Transverse colon (tissue), 4 donors: ENCODE measurements at regions not wholly inside any gene's neighbourhood (a gene's known extent, or its start where the extent isn't known, plus 50 kb on each side); places are given as distances from the start of the nearest gene placed in this dataset.

ENCODE experiments used
- DNase-seq: peaks from one replicate; pipeline ENCODE4 v3.0.0-alpha.2; 2019
- H3K27ac ChIP-seq, 4 donors: fragments of 200-600 bp; sonication (generic); 2 replicates each; pipeline ENCODE4 v1.5.1; 2016 to 2018; ENCODE audit warnings: inconsistent platforms in 4 of 4
- H3K27me3 ChIP-seq: fragments of 200-600 bp; sonication (generic); 2 replicates; pipeline ENCODE4 v1.5.1; 2017; ENCODE audit warnings: inconsistent platforms
- H3K36me3 ChIP-seq, 4 donors: fragments of 200-600 bp; sonication (generic); 2 replicates each; pipeline ENCODE4 v1.5.1; 2017 to 2019; ENCODE audit warnings: inconsistent platforms in 4 of 4
- H3K4me1 ChIP-seq, 4 donors: fragments of 200-600 bp; sonication (generic); 2 replicates each; pipeline ENCODE4 v1.5.1; 2017 to 2020; ENCODE audit warnings: inconsistent platforms in 4 of 4
- H3K4me3 ChIP-seq, 4 donors: fragments of 200-600 bp; sonication (generic); 1 replicate in 1 of 4; 2 replicates in 3 of 4; pipeline versions ENCODE4 v1.5.1 to v1.6.1; 2017 to 2019; ENCODE audit warnings: inconsistent platforms in 4 of 4
- H3K9me3 ChIP-seq, 2 donors: fragments of 200-600 bp; sonication (generic); 2 replicates each; pipeline ENCODE4 v1.5.1; 2017 to 2019; ENCODE audit warnings: inconsistent platforms in 2 of 2
- EP300 ChIP-seq: sonication (generic); formaldehyde crosslinking; IDR thresholded peaks from one replicate; pipeline ENCODE4 v1.6.1; 2017; ENCODE audit warnings: antibody characterized with exemption, low read depth
- POLR2A ChIP-seq: fragments of 450-650 bp; IDR thresholded peaks from one replicate; pipeline ENCODE4 v1.6.1; 2016; ENCODE audit warnings: antibody characterized with exemption, mild to moderate bottlenecking, moderate library complexity
- POLR2AphosphoS5 ChIP-seq, 3 donors: sonication (generic); formaldehyde crosslinking; IDR thresholded peaks; one replicate each; pipeline ENCODE4 v1.6.1; 2016; ENCODE audit warnings: antibody characterized with exemption in 3 of 3
- WGBS, 2 donors: methylation state at CpG; one replicate each; pipeline ENCODE4 v1.1.5; 2018; ENCODE audit warnings: low coverage in 1 of 2; 5-methylcytosine and 5-hydroxymethylcytosine counted together
- in situ Hi-C, 4 donors: fragments of 200-750 bp; cut with MboI; loops; one replicate each; pipeline versions ENCODE4 v1.15.0 to v1.15.1; 2017; ENCODE audit warnings: low sequenced_read_pairs in 3 of 4, low pct_ligation_motif_present in 1 of 4, low pct_unique_long_range_greater_than_20kb in 1 of 4
- intact Hi-C: fragments of 100-400 bp; cut with DNase I; formaldehyde crosslinking; loops from one replicate; pipeline ENCODE4 v1.15.1; 2023; ENCODE audit warnings: low total_unique reads
- TF ChIP-seq, protein P1 (sequence below), 5 experiments: fragments of 200-600 bp in 3 of 5; fragments of 450-650 bp in 2 of 5; sonication (generic) in 3 of 5; IDR thresholded peaks; 1 replicate in 2 of 5; 2 replicates in 3 of 5; pipeline ENCODE4 v1.5.1; 2016 to 2017; ENCODE audit warnings: antibody characterized with exemption in 5 of 5, inconsistent platforms in 3 of 5, mild to moderate bottlenecking in 2 of 5, moderate library complexity in 1 of 5

DNA sequence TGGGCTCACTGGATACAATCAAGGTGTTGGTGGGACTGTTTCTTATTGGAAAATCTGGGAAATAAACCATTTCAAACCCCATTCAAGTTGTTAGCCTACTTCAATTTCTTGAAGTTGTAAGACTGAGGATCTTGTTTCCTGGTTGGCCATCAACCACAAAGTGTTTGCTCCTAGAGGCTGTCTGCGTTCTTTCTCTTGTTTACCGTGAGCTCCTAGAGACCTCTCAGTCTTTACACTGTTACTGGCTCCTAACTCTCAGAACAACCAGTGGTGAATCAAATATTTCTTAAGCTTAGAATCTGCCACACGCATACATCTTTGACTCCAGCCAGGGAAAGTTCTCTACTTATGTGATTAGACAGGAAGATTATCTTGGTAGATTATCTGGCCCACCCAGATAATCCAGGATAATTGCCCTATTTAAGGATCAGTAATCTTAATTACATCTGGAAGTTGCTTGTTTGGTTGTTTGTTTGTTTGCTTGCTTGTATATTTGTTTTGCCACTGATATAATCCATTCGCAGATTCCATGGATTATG lies 798.7 kb downstream of the IPMK start:
- Histone ChIP-seq H3K27ac (no peak overlapping the region), H3K9me3 (no peaks in the 10 kb centered on the region), H3K36me3 (no peaks in the 10 kb centered on the region), H3K27me3 (no peaks in the 10 kb centered on the region), H3K4me3 (no peak overlapping the region), H3K4me1 (no peaks in the 10 kb centered on the region)
- intact Hi-C loops (no loop called here), in situ Hi-C loops (no loop called here)
- WGBS, 2 donors = 46 to 67% methylated on average over 3 to 4 of the region's 4 CpGs
- no peak for DNase-seq
- TF ChIP-seq EP300 = no peak
- TF ChIP-seq, protein P1, sequence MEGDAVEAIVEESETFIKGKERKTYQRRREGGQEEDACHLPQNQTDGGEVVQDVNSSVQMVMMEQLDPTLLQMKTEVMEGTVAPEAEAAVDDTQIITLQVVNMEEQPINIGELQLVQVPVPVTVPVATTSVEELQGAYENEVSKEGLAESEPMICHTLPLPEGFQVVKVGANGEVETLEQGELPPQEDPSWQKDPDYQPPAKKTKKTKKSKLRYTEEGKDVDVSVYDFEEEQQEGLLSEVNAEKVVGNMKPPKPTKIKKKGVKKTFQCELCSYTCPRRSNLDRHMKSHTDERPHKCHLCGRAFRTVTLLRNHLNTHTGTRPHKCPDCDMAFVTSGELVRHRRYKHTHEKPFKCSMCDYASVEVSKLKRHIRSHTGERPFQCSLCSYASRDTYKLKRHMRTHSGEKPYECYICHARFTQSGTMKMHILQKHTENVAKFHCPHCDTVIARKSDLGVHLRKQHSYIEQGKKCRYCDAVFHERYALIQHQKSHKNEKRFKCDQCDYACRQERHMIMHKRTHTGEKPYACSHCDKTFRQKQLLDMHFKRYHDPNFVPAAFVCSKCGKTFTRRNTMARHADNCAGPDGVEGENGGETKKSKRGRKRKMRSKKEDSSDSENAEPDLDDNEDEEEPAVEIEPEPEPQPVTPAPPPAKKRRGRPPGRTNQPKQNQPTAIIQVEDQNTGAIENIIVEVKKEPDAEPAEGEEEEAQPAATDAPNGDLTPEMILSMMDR (IDR thresholded peaks at IDR 0.05) = no peak
- no peak for TF ChIP-seq POLR2AphosphoS5 (IDR thresholded peaks at IDR 0.05)
- no peak for TF ChIP-seq POLR2A

GRCh38 chr10:57465155-57465554 lies 802.5 kb downstream of the IPMK start:
- intact Hi-C loops (no loop called here), in situ Hi-C loops (no loop called here)
- Histone ChIP-seq H3K27me3 (no peaks in the 10 kb centered on the region), H3K27ac (no peak overlapping the region), H3K36me3 (no peaks in the 10 kb centered on the region), H3K4me1 (no peaks in the 10 kb centered on the region), H3K4me3 (no peak overlapping the region), H3K9me3 (no peaks in the 10 kb centered on the region)
- 63 to 71% methylated on average over 2 of the region's 2 CpGs for WGBS, 2 donors
- TF ChIP-seq, protein P1 (IDR thresholded peaks at IDR 0.05) = no peak
- TF ChIP-seq EP300 (no peak), POLR2A (no peak), POLR2AphosphoS5 (IDR thresholded peaks at IDR 0.05) (no peak)
- no peak for DNase-seq

GRCh38 chr10:57460540-57460939 lies 807.2 kb downstream of the IPMK start:
- Histone ChIP-seq H3K36me3 (no peaks in the 10 kb centered on the region), H3K4me3 (no peak overlapping the region), H3K27ac (no peak overlapping the region), H3K4me1 (no peaks in the 10 kb centered on the region), H3K27me3 (no peaks in the 10 kb centered on the region), H3K9me3 (no peaks in the 10 kb centered on the region)
- 61 to 67% methylated on average over 1 of the region's 1 CpG for WGBS, 2 donors
- TF ChIP-seq, protein P1 (IDR thresholded peaks at IDR 0.05) = no peak
- no peak for TF ChIP-seq POLR2AphosphoS5 (IDR thresholded peaks at IDR 0.05)
- in situ Hi-C loops (no loop called here), intact Hi-C loops (no loop called here)
- no peak for DNase-seq

- TF ChIP-seq POLR2AphosphoS5 (IDR thresholded peaks at IDR 0.05) = no peak
- TF ChIP-seq POLR2A = no peak
- TF ChIP-seq, protein P1 (IDR thresholded peaks at IDR 0.05) = no peak
- no peak for TF ChIP-seq EP300
- Histone ChIP-seq H3K9me3 (no peaks in the 10 kb centered on the region), H3K4me1 (no peaks in the 10 kb centered on the region), H3K27ac (no peak overlapping the region), H3K36me3 (no peaks in the 10 kb centered on the region), H3K27me3 (no peaks in the 10 kb centered on the region), H3K4me3 (no peak overlapping the region)
- intact Hi-C loops = no loop called here
- no peak for DNase-seq
- in situ Hi-C loops = no loop called here
- WGBS, 2 donors = 79 to 89% methylated on average over 3 of the region's 3 CpGs
These were observed 809.7 kb downstream of the IPMK start for GRCh38 chr10:57457972-57458512.
